ENCODE measurements at regions not wholly inside any gene's neighbourhood (a gene's known extent, or its start where the extent isn't known, plus 50 kb on each side); places are given as distances from the start of the nearest gene placed in this dataset.

DNA sequence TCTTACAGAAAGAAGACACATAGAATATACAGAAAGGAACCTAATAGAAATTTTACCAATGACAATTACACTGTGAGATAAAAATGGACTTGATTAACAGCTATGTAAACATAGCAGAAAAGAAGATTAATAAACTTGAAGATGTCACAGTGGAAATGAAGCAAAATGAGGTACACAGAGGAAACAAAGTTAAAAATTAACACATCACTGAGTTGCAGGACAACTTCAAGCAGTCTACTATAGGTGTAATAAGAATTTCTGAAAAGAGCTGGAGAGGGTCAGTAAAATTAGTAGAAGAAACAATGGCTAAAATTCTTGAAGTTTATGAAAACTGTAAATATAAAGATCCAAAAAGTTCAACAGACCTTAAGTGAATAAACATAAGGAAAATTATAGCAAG lies 738.7 kb downstream of the C12orf50 start:
- TF ChIP-seq EZH2 (IDR thresholded peaks at IDR 0.05; ENCODE audit: insufficient read depth, low read length): no peak
- TF ChIP-seq CTCF (IDR thresholded peaks at IDR 0.05; ENCODE audit: insufficient read depth, low read depth, low read length): no peak
- no peak overlapping the region for H2AFZ ChIP-seq (ENCODE audit: low read depth, low read length)
- no peak overlapping the region for H3K27ac ChIP-seq (ENCODE audit: low read depth, low read length)
- no peaks in the 10 kb centered on the region for H3K27me3 ChIP-seq (ENCODE audit: insufficient read depth, low read length)
- H3K4me1 ChIP-seq (ENCODE audit: insufficient read depth, low read length): no peaks in the 10 kb centered on the region
- Mint-ChIP-seq H3K27ac (ENCODE audit: unreplicated experiment) (no peak overlapping the region), H3K9me3 (ENCODE audit: unreplicated experiment) (peaks cover 6% of the 10 kb centered on the region), H3K36me3 (ENCODE audit: low read depth, unreplicated experiment) (peaks cover 2% of the 10 kb centered on the region), H3K4me3 (ENCODE audit: unreplicated experiment) (no peak overlapping the region), H3K4me1 (ENCODE audit: low read depth, unreplicated experiment) (no peaks in the 10 kb centered on the region), H3K27me3 (ENCODE audit: low read depth, unreplicated experiment) (no peaks in the 10 kb centered on the region)
- no peaks in the 10 kb centered on the region for H3K36me3 ChIP-seq (ENCODE audit: insufficient read depth, low read length)
- H3K9me3 ChIP-seq (ENCODE audit: insufficient read depth, low read depth, low read length): no peaks in the 10 kb centered on the region
- H3K4me2 ChIP-seq (ENCODE audit: low read length): no peak overlapping the region
- H4K20me1 ChIP-seq (ENCODE audit: insufficient read depth, low read length): no peaks in the 10 kb centered on the region
- H3K79me2 ChIP-seq (ENCODE audit: insufficient read depth, low read length): no peaks in the 10 kb centered on the region
- H3K9ac ChIP-seq (ENCODE audit: low read length): no peak overlapping the region
- DNase-seq (ENCODE audit: low read depth) (no peak), FAIRE-seq (no peak)
- no peak overlapping the region for H3K4me3 ChIP-seq (ENCODE audit: insufficient read depth, low read depth, low read length)

- no peak for FAIRE-seq
- peaks cover 2% of the 10 kb centered on the region for H3K36me3 Mint-ChIP-seq (ENCODE audit: low read depth, unreplicated experiment)
- TF ChIP-seq CTCF (IDR thresholded peaks at IDR 0.05; ENCODE audit: insufficient read depth, low read depth, low read length): no peak
- no peak for TF ChIP-seq EZH2 (IDR thresholded peaks at IDR 0.05; ENCODE audit: insufficient read depth, low read length)
Observed at GRCh38 chr12:87283886-87284285, 745.3 kb downstream of the C12orf50 start.

DNA sequence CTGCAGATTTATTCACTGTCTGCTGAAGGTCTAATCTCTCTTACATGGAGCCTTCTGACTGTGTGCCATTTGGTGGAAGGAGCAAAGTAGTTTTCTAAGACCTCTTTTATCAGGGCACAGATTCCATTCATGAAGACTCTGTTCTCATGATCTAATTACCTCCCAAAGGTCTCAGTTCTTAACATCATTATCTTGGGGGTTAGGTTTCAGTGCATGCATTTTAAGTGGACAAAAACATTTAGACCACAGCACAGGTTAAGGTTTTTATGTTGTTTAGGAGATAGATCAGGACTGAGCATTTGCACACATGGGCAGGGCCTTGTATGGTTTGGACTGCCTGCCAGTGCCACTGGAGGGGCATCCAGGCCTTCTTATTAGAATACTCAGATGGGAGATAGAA lies 746.1 kb downstream of the C12orf50 start:
- Histone ChIP-seq H3K27ac (ENCODE audit: low read depth, low read length) (no peak overlapping the region), H3K9me3 (ENCODE audit: insufficient read depth, low read depth, low read length) (no peaks in the 10 kb centered on the region), H3K4me2 (ENCODE audit: low read length) (no peak overlapping the region), H3K9ac (ENCODE audit: low read length) (no peak overlapping the region), H3K4me1 (ENCODE audit: insufficient read depth, low read length) (no peaks in the 10 kb centered on the region), H3K27me3 (ENCODE audit: insufficient read depth, low read length) (no peaks in the 10 kb centered on the region), H4K20me1 (ENCODE audit: insufficient read depth, low read length) (no peaks in the 10 kb centered on the region), H3K4me3 (ENCODE audit: insufficient read depth, low read depth, low read length) (no peak overlapping the region), H3K36me3 (ENCODE audit: insufficient read depth, low read length) (no peaks in the 10 kb centered on the region), H3K79me2 (ENCODE audit: insufficient read depth, low read length) (no peaks in the 10 kb centered on the region), H2AFZ (ENCODE audit: low read depth, low read length) (no peak overlapping the region)
- peaks cover 2% of the 10 kb centered on the region for H3K36me3 Mint-ChIP-seq (ENCODE audit: low read depth, unreplicated experiment)
- H3K4me1 Mint-ChIP-seq (ENCODE audit: low read depth, unreplicated experiment): no peaks in the 10 kb centered on the region
- TF ChIP-seq CTCF (IDR thresholded peaks at IDR 0.05; ENCODE audit: insufficient read depth, low read depth, low read length) (no peak), EZH2 (IDR thresholded peaks at IDR 0.05; ENCODE audit: insufficient read depth, low read length) (no peak)
- H3K27me3 Mint-ChIP-seq (ENCODE audit: low read depth, unreplicated experiment): no peaks in the 10 kb centered on the region
- H3K27ac Mint-ChIP-seq (ENCODE audit: unreplicated experiment): no peak overlapping the region
- H3K4me3 Mint-ChIP-seq (ENCODE audit: unreplicated experiment): no peak overlapping the region
- DNase-seq (ENCODE audit: low read depth) (no peak), FAIRE-seq (no peak)
- H3K9me3 Mint-ChIP-seq (ENCODE audit: unreplicated experiment): peaks cover 7% of the 10 kb centered on the region

More at GRCh38 chr12:87283886-87284285, 745.3 kb downstream of the C12orf50 start:
- Histone ChIP-seq H3K9me3 (ENCODE audit: insufficient read depth, low read depth, low read length) (no peaks in the 10 kb centered on the region), H4K20me1 (ENCODE audit: insufficient read depth, low read length) (no peaks in the 10 kb centered on the region), H3K36me3 (ENCODE audit: insufficient read depth, low read length) (no peaks in the 10 kb centered on the region), H3K9ac (ENCODE audit: low read length) (no peak overlapping the region), H2AFZ (ENCODE audit: low read depth, low read length) (no peak overlapping the region), H3K4me3 (ENCODE audit: insufficient read depth, low read depth, low read length) (no peak overlapping the region), H3K4me2 (ENCODE audit: low read length) (no peak overlapping the region), H3K4me1 (ENCODE audit: insufficient read depth, low read length) (no peaks in the 10 kb centered on the region), H3K27ac (ENCODE audit: low read depth, low read length) (no peak overlapping the region), H3K27me3 (ENCODE audit: insufficient read depth, low read length) (no peaks in the 10 kb centered on the region), H3K79me2 (ENCODE audit: insufficient read depth, low read length) (no peaks in the 10 kb centered on the region)
- H3K9me3 Mint-ChIP-seq (ENCODE audit: unreplicated experiment): peaks cover 7% of the 10 kb centered on the region
- no peaks in the 10 kb centered on the region for H3K27me3 Mint-ChIP-seq (ENCODE audit: low read depth, unreplicated experiment)
- H3K4me1 Mint-ChIP-seq (ENCODE audit: low read depth, unreplicated experiment): no peaks in the 10 kb centered on the region
- H3K27ac Mint-ChIP-seq (ENCODE audit: unreplicated experiment): no peak overlapping the region
- DNase-seq (ENCODE audit: low read depth): no peak
- no peak overlapping the region for H3K4me3 Mint-ChIP-seq (ENCODE audit: unreplicated experiment)

Measured in astrocyte (in vitro differentiated cells and primary cell).